ENCODE measurements at regions not wholly inside any gene's neighbourhood (a gene's known extent, or its start where the extent isn't known, plus 50 kb on each side); places are given as distances from the start of the nearest gene placed in this dataset.

DNA sequence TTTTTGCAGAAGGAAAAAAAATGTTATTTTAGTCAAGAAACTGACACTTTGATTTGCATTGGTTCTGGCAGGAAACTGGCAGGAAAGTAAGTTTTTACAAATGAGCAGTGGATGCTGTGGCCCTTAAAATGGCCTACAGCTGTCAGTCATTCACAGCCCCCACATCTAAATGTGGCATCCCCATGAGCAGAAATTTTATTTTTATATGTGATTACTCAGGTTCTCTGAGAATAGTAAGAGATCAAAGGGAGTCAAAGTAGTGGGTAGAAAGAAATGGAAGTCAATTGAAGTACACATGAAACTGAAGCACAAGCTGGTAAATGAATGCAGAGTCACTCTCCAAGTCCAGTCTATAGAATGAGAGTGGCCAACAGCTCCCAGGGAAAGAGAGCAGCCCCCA, 80.3 kb downstream of the ENC1 start:
- FAIRE-seq = no peak
- no TSS peak for BruUV-seq (replicated peaks)
- H3K36me3 ChIP-seq (ENCODE audit: control insufficient read depth in 2 of 2, insufficient read depth in 2 of 2, low read length in 1 of 2) = no peaks in the 10 kb centered on the region
- in situ Hi-C loops (cut with MboI) = no loop called here
- DNase-seq (ENCODE audit: low read depth, low spot score) = peak; percentile 13
- ChIA-PET SMC1A (ENCODE audit: uncharacterized antibody, unreplicated experiment) (interaction anchor here (0.6 kb wide), 1 partner anchor 14 kb away, joined by 3 read pairs; no protein-coding TSS in a partner anchor), CTCF (no interaction called here), POLR2A (no interaction called here), RAD21 (ENCODE audit: unreplicated experiment) (no interaction called here)
- H3K9me3 ChIP-seq (replicated peaks; ENCODE audit: control insufficient read depth, insufficient read depth, low read length) = no peaks in the 10 kb centered on the region
- H3K27me3 ChIP-seq (replicated peaks in 1 of 2; ENCODE audit: control insufficient read depth in 2 of 2, insufficient read depth in 2 of 2, low read length in 1 of 2) = no peaks in the 10 kb centered on the region
- H3K4me3 ChIP-seq = no peak overlapping the region
- H2AFZ ChIP-seq (ENCODE audit: control insufficient read depth, low read depth, low read length) = peak overlapping the region; percentile 1; the same call in 1 of the 2 replicates
- no peak overlapping the region for H3K27ac ChIP-seq (ENCODE audit: control insufficient read depth, insufficient read depth)
- H3K9ac ChIP-seq (ENCODE audit: control insufficient read depth, insufficient read depth, low read length) = no peak overlapping the region
- no peaks in the 10 kb centered on the region for H3K79me2 ChIP-seq (ENCODE audit: control insufficient read depth, insufficient read depth, low read length)
- ATAC-seq = peak; percentile 41
- intact Hi-C loops (cut with micrococcal nuclease; ENCODE audit: unreplicated experiment) = no loop called here
- peak overlapping the region; percentile 12; the same call in 1 of the 2 replicates for H3K4me2 ChIP-seq (ENCODE audit: control insufficient read depth, insufficient read depth)
- H4K20me1 ChIP-seq (ENCODE audit: control insufficient read depth, insufficient read depth) = no peaks in the 10 kb centered on the region
- peaks cover 12% of the 10 kb centered on the region; the same call in 1 of the 2 replicates for H3K4me1 ChIP-seq (ENCODE audit: control insufficient read depth, insufficient read depth, low read length)
- TF ChIP-seq, protein P1, sequence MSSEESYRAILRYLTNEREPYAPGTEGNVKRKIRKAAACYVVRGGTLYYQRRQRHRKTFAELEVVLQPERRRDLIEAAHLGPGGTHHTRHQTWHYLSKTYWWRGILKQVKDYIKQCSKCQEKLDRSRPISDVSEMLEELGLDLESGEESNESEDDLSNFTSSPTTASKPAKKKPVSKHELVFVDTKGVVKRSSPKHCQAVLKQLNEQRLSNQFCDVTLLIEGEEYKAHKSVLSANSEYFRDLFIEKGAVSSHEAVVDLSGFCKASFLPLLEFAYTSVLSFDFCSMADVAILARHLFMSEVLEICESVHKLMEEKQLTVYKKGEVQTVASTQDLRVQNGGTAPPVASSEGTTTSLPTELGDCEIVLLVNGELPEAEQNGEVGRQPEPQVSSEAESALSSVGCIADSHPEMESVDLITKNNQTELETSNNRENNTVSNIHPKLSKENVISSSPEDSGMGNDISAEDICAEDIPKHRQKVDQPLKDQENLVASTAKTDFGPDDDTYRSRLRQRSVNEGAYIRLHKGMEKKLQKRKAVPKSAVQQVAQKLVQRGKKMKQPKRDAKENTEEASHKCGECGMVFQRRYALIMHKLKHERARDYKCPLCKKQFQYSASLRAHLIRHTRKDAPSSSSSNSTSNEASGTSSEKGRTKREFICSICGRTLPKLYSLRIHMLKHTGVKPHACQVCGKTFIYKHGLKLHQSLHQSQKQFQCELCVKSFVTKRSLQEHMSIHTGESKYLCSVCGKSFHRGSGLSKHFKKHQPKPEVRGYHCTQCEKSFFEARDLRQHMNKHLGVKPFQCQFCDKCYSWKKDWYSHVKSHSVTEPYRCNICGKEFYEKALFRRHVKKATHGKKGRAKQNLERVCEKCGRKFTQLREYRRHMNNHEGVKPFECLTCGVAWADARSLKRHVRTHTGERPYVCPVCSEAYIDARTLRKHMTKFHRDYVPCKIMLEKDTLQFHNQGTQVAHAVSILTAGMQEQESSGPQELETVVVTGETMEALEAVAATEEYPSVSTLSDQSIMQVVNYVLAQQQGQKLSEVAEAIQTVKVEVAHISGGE (CRISPR knock-in tag; IDR thresholded peaks at IDR 0.05) = no peak
- TF ChIP-seq IRF4 (IDR thresholded peaks at IDR 0.05; ENCODE audit: low read depth, low read length) (no peak), KDM1A (IDR thresholded peaks at IDR 0.05; ENCODE audit: borderline replicate concordance) (no peak), BRCA1 (IDR thresholded peaks at IDR 0.05; ENCODE audit: low read depth, low read length) (no peak), BACH1 (IDR thresholded peaks at IDR 0.05; ENCODE audit: borderline replicate concordance) (no peak), RCOR1 (conservative IDR thresholded peaks at IDR 0.05; ENCODE audit: low read depth, low read length) (no peak), LARP7 (IDR thresholded peaks at IDR 0.05) (no peak), SUZ12 (IDR thresholded peaks at IDR 0.05; ENCODE audit: unreplicated experiment) (no peak), SP1 (IDR thresholded peaks at IDR 0.05; ENCODE audit: low read depth, low read length) (no peak)
- TF ChIP-seq, protein P2, sequence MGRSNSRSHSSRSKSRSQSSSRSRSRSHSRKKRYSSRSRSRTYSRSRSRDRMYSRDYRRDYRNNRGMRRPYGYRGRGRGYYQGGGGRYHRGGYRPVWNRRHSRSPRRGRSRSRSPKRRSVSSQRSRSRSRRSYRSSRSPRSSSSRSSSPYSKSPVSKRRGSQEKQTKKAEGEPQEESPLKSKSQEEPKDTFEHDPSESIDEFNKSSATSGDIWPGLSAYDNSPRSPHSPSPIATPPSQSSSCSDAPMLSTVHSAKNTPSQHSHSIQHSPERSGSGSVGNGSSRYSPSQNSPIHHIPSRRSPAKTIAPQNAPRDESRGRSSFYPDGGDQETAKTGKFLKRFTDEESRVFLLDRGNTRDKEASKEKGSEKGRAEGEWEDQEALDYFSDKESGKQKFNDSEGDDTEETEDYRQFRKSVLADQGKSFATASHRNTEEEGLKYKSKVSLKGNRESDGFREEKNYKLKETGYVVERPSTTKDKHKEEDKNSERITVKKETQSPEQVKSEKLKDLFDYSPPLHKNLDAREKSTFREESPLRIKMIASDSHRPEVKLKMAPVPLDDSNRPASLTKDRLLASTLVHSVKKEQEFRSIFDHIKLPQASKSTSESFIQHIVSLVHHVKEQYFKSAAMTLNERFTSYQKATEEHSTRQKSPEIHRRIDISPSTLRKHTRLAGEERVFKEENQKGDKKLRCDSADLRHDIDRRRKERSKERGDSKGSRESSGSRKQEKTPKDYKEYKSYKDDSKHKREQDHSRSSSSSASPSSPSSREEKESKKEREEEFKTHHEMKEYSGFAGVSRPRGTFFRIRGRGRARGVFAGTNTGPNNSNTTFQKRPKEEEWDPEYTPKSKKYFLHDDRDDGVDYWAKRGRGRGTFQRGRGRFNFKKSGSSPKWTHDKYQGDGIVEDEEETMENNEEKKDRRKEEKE (IDR thresholded peaks at IDR 0.05) = no peak
- TF ChIP-seq, protein P3, sequence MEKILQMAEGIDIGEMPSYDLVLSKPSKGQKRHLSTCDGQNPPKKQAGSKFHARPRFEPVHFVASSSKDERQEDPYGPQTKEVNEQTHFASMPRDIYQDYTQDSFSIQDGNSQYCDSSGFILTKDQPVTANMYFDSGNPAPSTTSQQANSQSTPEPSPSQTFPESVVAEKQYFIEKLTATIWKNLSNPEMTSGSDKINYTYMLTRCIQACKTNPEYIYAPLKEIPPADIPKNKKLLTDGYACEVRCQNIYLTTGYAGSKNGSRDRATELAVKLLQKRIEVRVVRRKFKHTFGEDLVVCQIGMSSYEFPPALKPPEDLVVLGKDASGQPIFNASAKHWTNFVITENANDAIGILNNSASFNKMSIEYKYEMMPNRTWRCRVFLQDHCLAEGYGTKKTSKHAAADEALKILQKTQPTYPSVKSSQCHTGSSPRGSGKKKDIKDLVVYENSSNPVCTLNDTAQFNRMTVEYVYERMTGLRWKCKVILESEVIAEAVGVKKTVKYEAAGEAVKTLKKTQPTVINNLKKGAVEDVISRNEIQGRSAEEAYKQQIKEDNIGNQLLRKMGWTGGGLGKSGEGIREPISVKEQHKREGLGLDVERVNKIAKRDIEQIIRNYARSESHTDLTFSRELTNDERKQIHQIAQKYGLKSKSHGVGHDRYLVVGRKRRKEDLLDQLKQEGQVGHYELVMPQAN (conservative IDR thresholded peaks at IDR 0.05) = no peak
- TF ChIP-seq, protein P4, sequence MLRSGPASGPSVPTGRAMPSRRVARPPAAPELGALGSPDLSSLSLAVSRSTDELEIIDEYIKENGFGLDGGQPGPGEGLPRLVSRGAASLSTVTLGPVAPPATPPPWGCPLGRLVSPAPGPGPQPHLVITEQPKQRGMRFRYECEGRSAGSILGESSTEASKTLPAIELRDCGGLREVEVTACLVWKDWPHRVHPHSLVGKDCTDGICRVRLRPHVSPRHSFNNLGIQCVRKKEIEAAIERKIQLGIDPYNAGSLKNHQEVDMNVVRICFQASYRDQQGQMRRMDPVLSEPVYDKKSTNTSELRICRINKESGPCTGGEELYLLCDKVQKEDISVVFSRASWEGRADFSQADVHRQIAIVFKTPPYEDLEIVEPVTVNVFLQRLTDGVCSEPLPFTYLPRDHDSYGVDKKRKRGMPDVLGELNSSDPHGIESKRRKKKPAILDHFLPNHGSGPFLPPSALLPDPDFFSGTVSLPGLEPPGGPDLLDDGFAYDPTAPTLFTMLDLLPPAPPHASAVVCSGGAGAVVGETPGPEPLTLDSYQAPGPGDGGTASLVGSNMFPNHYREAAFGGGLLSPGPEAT (IDR thresholded peaks at IDR 0.05; ENCODE audit: low read depth) = no peak
- TF ChIP-seq, protein P5, sequence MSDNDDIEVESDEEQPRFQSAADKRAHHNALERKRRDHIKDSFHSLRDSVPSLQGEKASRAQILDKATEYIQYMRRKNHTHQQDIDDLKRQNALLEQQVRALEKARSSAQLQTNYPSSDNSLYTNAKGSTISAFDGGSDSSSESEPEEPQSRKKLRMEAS (IDR thresholded peaks at IDR 0.05; ENCODE audit: low read depth, low read length) = no peak
- TF ChIP-seq, protein P6, sequence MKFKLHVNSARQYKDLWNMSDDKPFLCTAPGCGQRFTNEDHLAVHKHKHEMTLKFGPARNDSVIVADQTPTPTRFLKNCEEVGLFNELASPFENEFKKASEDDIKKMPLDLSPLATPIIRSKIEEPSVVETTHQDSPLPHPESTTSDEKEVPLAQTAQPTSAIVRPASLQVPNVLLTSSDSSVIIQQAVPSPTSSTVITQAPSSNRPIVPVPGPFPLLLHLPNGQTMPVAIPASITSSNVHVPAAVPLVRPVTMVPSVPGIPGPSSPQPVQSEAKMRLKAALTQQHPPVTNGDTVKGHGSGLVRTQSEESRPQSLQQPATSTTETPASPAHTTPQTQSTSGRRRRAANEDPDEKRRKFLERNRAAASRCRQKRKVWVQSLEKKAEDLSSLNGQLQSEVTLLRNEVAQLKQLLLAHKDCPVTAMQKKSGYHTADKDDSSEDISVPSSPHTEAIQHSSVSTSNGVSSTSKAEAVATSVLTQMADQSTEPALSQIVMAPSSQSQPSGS (IDR thresholded peaks at IDR 0.05; ENCODE audit: low read length) = peak; percentile 82
